Heart left ventricle (tissue), 13 donors: ENCODE measurements at regions not wholly inside any gene's neighbourhood (a gene's known extent, or its start where the extent isn't known, plus 50 kb on each side); places are given as distances from the start of the nearest gene placed in this dataset.
"Not testable (repeated sequence)": the region's sequence is repeated elsewhere in the genome, so short reads cannot be mapped to it uniquely, and the experiment has no call there.

Source experiments
- CTCF ChIP-seq, 12 donors: fragments of 200-600 bp; sonication (generic) in 4 of 12; IDR thresholded peaks; one replicate each; pipeline versions ENCODE4 v1.5.0 to v1.8.0; 2018 to 2022; ENCODE audit warnings: antibody characterized with exemption in 12 of 12, mild to moderate bottlenecking in 5 of 12
- POLR2A ChIP-seq, 2 donors: fragments of 450-650 bp; IDR thresholded peaks; one replicate each; pipeline ENCODE4 v1.6.1; 2017; ENCODE audit warnings: antibody characterized with exemption in 2 of 2, mild to moderate bottlenecking in 2 of 2, moderate library complexity in 2 of 2
- donor health status: ischemic (EF 13 %, LVEDD 7.1; RV severe dilation, severe dysfunction).
- donor health status: DM: no; HTN: yes; CAD: no.
- donor health status: DM: no; HTN: no; CAD: no.
- donor health status: ischemic (EF 25% LVEDD 6.9; RV normal size, moderate dysfunction).
- donor health status: ischemic (EF 25% LVEDD 5.7; RV mildly dilated, moderate dysfunction).
- donor health status: ischemic (EF 35%, LVEDD 5.7; RV mildly dilated, moderate dysfunction).
- donor health status: nonischemic (EF 11% LVEDD 7.7; RV severe dilation, severe dysfunction).
- donor health status: DM: yes; HTN: yes; CAD: no.
- donor health status: PGD.
- donor health status: ischemic (EF 29% LVEDD 5.4; RV normal size, mild dysfunction).
- donor health status: nonischemic (EF 23%, LVEDD 6.1; RV moderate dilation, normal function).

DNA sequence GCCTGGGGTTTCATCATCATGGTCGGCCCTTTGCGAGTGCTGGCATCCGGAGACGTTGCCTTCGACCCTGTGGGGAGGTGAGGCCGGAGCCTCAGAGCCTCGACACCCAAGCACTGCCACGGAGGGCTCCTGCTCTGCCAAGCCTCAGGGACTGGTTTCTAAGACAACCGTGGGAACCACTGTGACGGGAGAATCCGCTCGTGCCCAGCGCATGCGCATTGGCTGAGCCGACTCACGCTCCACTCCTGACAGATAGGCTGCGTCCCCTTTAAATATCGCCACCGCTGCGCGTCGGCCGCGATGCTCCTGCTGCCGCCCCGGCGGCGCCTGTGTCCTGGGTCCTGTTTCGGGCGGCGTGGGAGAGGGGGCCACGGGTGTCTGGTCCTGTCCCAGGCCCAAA, 690.6 kb upstream of the TPTE start:
- not testable (repeated sequence) for TF ChIP-seq POLR2A, CTCF (IDR thresholded peaks at IDR 0.05)
